ENCODE measurements at regions not wholly inside any gene's neighbourhood (a gene's known extent, or its start where the extent isn't known, plus 50 kb on each side); places are given as distances from the start of the nearest gene placed in this dataset.
A peak's percentile ranks its signal among the peaks of the same experiment; 100 is the strongest.

DNA sequence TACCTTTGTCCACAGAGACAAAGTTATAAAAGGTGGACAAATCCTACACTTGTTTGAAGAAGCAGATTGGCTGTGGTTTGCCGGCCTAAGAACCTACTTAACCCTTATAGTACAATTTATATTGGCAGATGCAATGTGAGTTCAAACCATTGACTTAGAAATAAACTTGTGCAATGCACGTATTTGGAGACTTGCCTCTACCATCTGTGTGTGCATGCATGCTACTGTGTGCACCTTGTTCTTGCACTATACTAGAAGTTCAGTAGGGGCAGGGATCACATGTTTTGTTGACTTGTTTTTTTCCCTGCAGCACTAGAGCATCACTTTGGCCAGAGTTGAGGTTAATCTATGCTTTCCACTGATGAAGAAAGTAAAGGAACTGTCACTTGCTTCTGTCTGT, 163.1 kb upstream of the SERP2 start:
- H3K36me3 ChIP-seq = no peaks in the 10 kb centered on the region
- no peak for ATAC-seq (ENCODE audit: insufficient number of reproducible peaks, low FRiP score, low read depth)
- no peak overlapping the region for H3K27ac ChIP-seq
- no peaks in the 10 kb centered on the region for H3K9me3 ChIP-seq
- peaks cover 0 to 18% of the 10 kb centered on the region in 2 donors for H3K4me1 ChIP-seq (ENCODE audit: control insufficient read depth in 1 of 2, low read depth in 2 of 2)
- TF ChIP-seq, protein P1, sequence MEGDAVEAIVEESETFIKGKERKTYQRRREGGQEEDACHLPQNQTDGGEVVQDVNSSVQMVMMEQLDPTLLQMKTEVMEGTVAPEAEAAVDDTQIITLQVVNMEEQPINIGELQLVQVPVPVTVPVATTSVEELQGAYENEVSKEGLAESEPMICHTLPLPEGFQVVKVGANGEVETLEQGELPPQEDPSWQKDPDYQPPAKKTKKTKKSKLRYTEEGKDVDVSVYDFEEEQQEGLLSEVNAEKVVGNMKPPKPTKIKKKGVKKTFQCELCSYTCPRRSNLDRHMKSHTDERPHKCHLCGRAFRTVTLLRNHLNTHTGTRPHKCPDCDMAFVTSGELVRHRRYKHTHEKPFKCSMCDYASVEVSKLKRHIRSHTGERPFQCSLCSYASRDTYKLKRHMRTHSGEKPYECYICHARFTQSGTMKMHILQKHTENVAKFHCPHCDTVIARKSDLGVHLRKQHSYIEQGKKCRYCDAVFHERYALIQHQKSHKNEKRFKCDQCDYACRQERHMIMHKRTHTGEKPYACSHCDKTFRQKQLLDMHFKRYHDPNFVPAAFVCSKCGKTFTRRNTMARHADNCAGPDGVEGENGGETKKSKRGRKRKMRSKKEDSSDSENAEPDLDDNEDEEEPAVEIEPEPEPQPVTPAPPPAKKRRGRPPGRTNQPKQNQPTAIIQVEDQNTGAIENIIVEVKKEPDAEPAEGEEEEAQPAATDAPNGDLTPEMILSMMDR (IDR thresholded peaks at IDR 0.05) = no peak
- no peak for DNase-seq (ENCODE audit: low spot score)
- H3K27me3 ChIP-seq (replicated peaks; ENCODE audit: insufficient read depth) = no peaks in the 10 kb centered on the region
- no peak overlapping the region for H3K4me3 ChIP-seq

DNA sequence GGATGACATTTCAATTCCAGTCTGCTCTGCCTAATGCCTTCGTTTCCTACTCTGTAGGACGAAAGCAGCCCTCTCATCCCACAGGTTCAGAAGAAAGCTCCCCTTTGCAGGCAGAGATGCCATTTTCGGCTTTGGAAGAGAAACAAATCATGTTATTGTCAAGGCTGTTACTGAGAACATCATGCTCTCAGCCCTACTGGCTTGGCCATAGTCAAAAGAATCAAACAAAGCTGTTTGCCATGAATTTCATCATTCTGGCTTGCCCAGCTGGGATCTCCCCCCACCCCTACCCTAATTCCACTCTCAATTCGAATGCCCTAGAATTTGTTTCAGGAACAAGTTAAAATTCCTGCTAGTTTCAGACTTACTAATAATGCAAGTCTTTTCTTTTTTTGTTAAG, 162.3 kb upstream of the SERP2 start:
- Histone ChIP-seq H3K36me3 (no peaks in the 10 kb centered on the region), H3K27me3 (replicated peaks; ENCODE audit: insufficient read depth) (no peaks in the 10 kb centered on the region), H3K4me1 (ENCODE audit: control insufficient read depth in 1 of 2, low read depth in 2 of 2) (peaks cover 0 to 18% of the 10 kb centered on the region in 2 donors), H3K9me3 (no peaks in the 10 kb centered on the region), H3K27ac (no peak overlapping the region), H3K4me3 (no peak overlapping the region)
- no peak for DNase-seq (ENCODE audit: low spot score)
- TF ChIP-seq, protein P1 (IDR thresholded peaks at IDR 0.05) = no peak
- ATAC-seq (ENCODE audit: insufficient number of reproducible peaks, low FRiP score, low read depth) = no peak

DNA sequence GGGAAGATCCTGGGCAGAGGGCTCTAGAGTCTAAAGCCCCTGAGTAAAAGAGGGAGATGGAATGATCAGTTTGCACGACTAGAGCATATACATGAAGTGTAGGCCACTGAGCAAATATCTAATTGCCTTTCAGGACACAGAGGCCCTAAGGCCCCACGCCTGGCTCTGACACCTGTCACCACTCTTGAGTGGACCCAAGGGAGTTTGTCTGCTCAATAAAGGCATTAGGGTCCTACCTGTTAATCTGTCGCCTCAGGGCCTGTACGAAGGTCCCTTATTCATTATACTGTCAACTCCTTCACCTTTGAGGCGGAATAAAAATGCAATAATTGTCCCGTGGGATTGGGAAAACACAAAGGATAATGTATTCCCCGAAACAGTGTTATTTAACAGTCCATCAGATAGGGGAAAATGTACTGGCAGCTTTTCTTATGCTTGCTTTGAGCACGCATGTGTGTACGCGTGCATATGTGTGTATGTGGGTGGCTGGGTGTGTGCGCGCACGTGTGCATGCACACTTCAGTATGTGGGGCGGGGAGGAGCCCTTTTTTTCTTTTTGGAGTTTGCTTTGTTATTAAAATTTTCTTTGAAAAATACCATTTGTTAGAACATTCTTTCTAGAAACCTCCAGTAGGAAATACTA, 161.8 kb upstream of the SERP2 start:
- ATAC-seq (ENCODE audit: insufficient number of reproducible peaks, low FRiP score, low read depth) = no peak
- no peaks in the 10 kb centered on the region for H3K9me3 ChIP-seq
- no peak overlapping the region for H3K4me3 ChIP-seq
- H3K27ac ChIP-seq = no peak overlapping the region
- no peaks in the 10 kb centered on the region for H3K36me3 ChIP-seq
- peaks cover 0 to 18% of the 10 kb centered on the region in 2 donors for H3K4me1 ChIP-seq (ENCODE audit: control insufficient read depth in 1 of 2, low read depth in 2 of 2)
- H3K27me3 ChIP-seq (replicated peaks; ENCODE audit: insufficient read depth) = no peaks in the 10 kb centered on the region
- TF ChIP-seq, protein P1 (IDR thresholded peaks at IDR 0.05) = no peak
- DNase-seq (ENCODE audit: low spot score) = no peak

DNA sequence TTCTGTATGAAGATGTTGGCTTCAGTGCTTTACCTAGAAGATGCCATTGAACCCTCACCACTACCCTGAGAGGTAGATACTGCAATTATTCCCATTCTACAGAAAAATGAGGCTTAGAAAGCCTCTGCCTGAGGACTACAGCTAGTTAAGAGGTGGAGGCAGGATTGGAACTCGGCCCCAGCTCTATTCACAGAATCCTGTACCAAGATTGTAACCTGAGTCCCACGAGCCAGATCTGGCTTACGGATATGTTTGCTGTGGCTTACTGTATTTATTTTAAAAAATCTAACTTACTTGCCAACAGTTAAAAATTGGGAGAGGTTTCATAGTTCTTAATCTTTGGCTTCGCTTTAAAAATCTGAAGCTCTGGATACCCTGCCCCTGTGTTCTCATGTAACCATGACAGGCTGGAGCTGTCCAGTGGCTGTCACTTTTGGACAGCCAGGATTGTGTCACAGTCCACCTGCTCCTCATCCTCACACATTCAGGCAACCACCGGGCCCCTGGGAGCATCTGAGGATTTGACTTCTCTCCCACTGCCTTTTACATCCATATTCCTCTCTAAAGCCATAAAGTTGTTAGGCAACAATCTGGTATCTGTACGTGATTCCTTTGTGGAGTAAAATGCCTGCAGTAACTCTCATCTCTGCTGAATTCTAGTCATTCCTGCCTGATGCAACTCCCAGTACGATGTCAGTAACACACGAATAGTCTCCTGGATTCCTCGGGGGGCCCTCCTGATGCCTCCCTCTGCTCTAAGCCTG, 160.8 kb upstream of the SERP2 start:
- Histone ChIP-seq H3K4me3 (no peak overlapping the region), H3K27me3 (replicated peaks; ENCODE audit: insufficient read depth) (no peaks in the 10 kb centered on the region), H3K4me1 (ENCODE audit: control insufficient read depth in 1 of 2, low read depth in 2 of 2) (peaks cover 0 to 20% of the 10 kb centered on the region in 2 donors), H3K27ac (no peak overlapping the region), H3K36me3 (no peaks in the 10 kb centered on the region), H3K9me3 (no peaks in the 10 kb centered on the region)
- ATAC-seq (ENCODE audit: insufficient number of reproducible peaks, low FRiP score, low read depth) = no peak
- no peak for DNase-seq (ENCODE audit: low spot score)
- TF ChIP-seq, protein P1 (IDR thresholded peaks at IDR 0.05) = no peak

DNA sequence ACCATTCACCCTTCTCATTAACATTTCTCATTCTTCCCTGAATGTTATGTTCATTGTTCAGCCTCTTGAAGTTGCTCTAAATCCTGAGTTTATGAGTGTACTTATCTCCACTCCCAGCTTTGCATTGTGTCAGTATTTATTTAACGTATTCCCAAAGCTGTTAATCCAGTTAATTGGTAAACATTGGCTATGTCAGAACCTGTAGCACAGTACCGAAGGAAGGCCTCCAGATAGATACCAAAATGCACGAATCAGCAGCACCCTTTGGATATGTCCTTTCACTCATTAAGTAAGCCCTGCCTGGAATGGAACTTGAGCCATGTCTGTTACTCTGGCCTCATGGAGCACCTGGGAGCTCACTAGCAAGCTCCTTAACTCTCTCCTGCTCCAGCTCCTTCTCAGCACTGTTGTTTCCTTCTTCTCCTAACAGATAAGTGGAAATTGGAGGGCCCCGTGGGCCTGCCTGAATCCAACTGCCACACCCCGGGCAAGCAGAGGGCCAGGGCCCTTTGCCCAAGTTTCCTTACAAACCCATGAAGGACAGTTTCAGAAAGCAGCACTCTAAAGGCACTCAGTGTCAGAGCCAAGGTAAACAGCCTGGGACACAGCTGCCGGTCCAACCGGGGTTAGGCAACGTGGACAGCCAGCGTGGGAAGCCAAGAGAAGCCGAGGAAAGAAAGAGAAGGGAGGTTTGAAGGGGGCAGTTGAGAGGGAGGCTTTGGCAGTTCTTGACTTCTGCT, 155.0 kb upstream of the SERP2 start:
- peak; percentile 25 for DNase-seq (ENCODE audit: low spot score)
- no peaks in the 10 kb centered on the region for H3K27me3 ChIP-seq (replicated peaks; ENCODE audit: insufficient read depth)
- H3K4me3 ChIP-seq = peak overlapping the region; percentile 4
- TF ChIP-seq, protein P1 (IDR thresholded peaks at IDR 0.05) = no peak
- H3K36me3 ChIP-seq = no peaks in the 10 kb centered on the region
- H3K27ac ChIP-seq = peak overlapping the region; percentile 45 to 46
- peaks cover 22 to 41% of the 10 kb centered on the region in 2 donors for H3K4me1 ChIP-seq (ENCODE audit: control insufficient read depth in 1 of 2, low read depth in 2 of 2)
- H3K9me3 ChIP-seq = no peaks in the 10 kb centered on the region
- peak; percentile 50 for ATAC-seq (ENCODE audit: insufficient number of reproducible peaks, low FRiP score, low read depth)
